ENCODE measurements at regions not wholly inside any gene's neighbourhood (a gene's known extent, or its start where the extent isn't known, plus 50 kb on each side); places are given as distances from the start of the nearest gene placed in this dataset.
A peak's percentile ranks its signal among the peaks of the same experiment; 100 is the strongest.

DNA sequence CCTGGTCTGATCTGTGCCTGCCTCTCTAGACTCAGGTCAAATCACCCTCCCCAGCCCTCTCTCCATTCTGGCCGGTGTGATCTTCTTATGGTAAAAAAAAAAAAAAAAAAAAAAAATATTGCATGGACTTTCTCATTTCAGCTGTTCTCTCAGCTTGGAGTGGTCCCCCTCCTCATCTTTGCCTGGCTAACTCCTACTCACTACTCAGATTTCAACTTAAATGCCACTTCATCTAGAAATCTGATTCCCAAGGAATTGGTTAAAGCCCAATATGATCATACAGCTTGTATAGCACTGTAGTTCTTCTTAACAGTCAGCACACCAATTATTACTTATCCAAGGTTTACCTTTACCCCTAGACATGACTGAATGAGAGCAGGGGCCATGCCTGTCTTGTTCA lies 105.9 kb upstream of the CARMIL1 start:
- TF ChIP-seq ZBTB7A (IDR thresholded peaks at IDR 0.05; ENCODE audit: low read depth) (no peak), CEBPB (IDR thresholded peaks at IDR 0.05) (no peak)

GRCh38 chr6:25173951-25174474 lies 105.2 kb upstream of the CARMIL1 start:
- TF ChIP-seq FOXM1 (IDR thresholded peaks at IDR 0.05; ENCODE audit: borderline replicate concordance, low read depth), result peak; percentile 58; the same call in 1 of the 2 replicates
- peak; percentile 75; the same call in 1 of the 2 replicates for TF ChIP-seq TEAD4 (IDR thresholded peaks at IDR 0.05)
- TF ChIP-seq NFIC (IDR thresholded peaks at IDR 0.05), result peak; percentile 50; the same call in 1 of the 2 replicates
- TF ChIP-seq TAF1 (IDR thresholded peaks at IDR 0.05; ENCODE audit: low read depth), result no peak
- TF ChIP-seq RAD21 (IDR thresholded peaks at IDR 0.05; ENCODE audit: low read depth), result no peak
- peak; percentile 78 for TF ChIP-seq EP300 (IDR thresholded peaks at IDR 0.05; ENCODE audit: borderline replicate concordance)
- TF ChIP-seq CEBPB (IDR thresholded peaks at IDR 0.05), result peak; percentile 96
- TF ChIP-seq TCF12 (IDR thresholded peaks at IDR 0.05; ENCODE audit: low read depth), result 0 out of 2 replicates have a peak, but pooled peaks have one; percentile 51

DNA sequence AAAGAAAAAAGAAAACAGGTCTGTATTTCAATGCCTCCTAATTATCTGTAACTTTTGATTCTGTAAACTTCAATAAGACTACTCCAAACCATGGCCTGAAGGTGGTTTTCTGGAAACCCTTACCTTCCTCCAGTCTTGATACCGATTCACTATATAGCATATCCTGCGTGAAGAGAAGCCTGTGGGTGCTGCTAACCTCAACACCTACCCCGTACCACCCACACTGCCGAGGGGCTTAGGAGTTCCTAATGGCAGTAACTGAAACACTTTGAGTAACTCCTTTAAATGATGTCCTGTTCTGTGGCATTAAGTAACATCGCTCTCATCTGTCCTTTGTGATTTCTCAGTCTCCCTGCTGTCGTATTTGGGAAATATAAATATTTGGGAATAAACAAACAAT lies 104.5 kb upstream of the CARMIL1 start:
- TF ChIP-seq EGR1 (IDR thresholded peaks at IDR 0.05), result no peak
- no peak for TF ChIP-seq ZBTB7A (IDR thresholded peaks at IDR 0.05; ENCODE audit: low read depth)
- TF ChIP-seq, protein P1, sequence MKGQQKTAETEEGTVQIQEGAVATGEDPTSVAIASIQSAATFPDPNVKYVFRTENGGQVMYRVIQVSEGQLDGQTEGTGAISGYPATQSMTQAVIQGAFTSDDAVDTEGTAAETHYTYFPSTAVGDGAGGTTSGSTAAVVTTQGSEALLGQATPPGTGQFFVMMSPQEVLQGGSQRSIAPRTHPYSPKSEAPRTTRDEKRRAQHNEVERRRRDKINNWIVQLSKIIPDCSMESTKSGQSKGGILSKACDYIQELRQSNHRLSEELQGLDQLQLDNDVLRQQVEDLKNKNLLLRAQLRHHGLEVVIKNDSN (IDR thresholded peaks at IDR 0.05), result no peak
- no peak for TF ChIP-seq MAX (IDR thresholded peaks at IDR 0.05)
- no peak for TF ChIP-seq NFIC (IDR thresholded peaks at IDR 0.05)
- TF ChIP-seq TAF1 (IDR thresholded peaks at IDR 0.05; ENCODE audit: low read depth), result no peak
- TF ChIP-seq, protein P2, sequence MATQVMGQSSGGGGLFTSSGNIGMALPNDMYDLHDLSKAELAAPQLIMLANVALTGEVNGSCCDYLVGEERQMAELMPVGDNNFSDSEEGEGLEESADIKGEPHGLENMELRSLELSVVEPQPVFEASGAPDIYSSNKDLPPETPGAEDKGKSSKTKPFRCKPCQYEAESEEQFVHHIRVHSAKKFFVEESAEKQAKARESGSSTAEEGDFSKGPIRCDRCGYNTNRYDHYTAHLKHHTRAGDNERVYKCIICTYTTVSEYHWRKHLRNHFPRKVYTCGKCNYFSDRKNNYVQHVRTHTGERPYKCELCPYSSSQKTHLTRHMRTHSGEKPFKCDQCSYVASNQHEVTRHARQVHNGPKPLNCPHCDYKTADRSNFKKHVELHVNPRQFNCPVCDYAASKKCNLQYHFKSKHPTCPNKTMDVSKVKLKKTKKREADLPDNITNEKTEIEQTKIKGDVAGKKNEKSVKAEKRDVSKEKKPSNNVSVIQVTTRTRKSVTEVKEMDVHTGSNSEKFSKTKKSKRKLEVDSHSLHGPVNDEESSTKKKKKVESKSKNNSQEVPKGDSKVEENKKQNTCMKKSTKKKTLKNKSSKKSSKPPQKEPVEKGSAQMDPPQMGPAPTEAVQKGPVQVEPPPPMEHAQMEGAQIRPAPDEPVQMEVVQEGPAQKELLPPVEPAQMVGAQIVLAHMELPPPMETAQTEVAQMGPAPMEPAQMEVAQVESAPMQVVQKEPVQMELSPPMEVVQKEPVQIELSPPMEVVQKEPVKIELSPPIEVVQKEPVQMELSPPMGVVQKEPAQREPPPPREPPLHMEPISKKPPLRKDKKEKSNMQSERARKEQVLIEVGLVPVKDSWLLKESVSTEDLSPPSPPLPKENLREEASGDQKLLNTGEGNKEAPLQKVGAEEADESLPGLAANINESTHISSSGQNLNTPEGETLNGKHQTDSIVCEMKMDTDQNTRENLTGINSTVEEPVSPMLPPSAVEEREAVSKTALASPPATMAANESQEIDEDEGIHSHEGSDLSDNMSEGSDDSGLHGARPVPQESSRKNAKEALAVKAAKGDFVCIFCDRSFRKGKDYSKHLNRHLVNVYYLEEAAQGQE (IDR thresholded peaks at IDR 0.05; ENCODE audit: low read depth), result no peak
- no peak for TF ChIP-seq TEAD4 (IDR thresholded peaks at IDR 0.05)
- no peak for TF ChIP-seq TCF12 (IDR thresholded peaks at IDR 0.05; ENCODE audit: low read depth)
- no peak for TF ChIP-seq EP300 (IDR thresholded peaks at IDR 0.05; ENCODE audit: borderline replicate concordance)
- no peak for TF ChIP-seq CEBPB (IDR thresholded peaks at IDR 0.05)

DNA sequence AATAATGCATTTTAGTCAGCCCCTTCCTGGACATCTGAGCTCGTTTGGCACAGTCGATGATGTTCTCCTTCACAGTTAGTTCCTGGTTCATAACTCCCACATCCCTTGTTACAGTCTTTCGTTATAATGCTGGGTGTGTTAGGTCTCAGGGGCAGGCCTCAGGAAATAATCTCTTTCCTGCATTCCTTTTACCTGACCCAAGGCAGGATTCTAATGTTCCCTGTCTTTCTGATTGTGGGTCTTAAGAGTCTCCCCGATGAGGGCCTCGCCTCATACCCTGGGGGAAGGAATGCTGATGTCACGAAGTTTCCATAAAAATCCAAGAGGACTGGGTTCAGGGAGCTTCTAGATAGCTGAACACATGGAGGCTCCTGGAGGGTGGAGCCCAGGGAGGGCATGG lies 104.0 kb upstream of the CARMIL1 start:
- TF ChIP-seq YY1 (IDR thresholded peaks at IDR 0.05; ENCODE audit: low read depth), result no peak
- peak; percentile 10; the same call in 1 of the 2 replicates for TF ChIP-seq EP300 (IDR thresholded peaks at IDR 0.05; ENCODE audit: borderline replicate concordance)

- TF ChIP-seq CEBPB (IDR thresholded peaks at IDR 0.05) (no peak), TEAD4 (IDR thresholded peaks at IDR 0.05) (no peak), NFIC (IDR thresholded peaks at IDR 0.05) (no peak), TCF12 (IDR thresholded peaks at IDR 0.05; ENCODE audit: low read depth) (no peak), ZBTB7A (IDR thresholded peaks at IDR 0.05; ENCODE audit: low read depth) (no peak), EP300 (IDR thresholded peaks at IDR 0.05; ENCODE audit: borderline replicate concordance) (no peak), TAF1 (IDR thresholded peaks at IDR 0.05; ENCODE audit: low read depth) (no peak), YY1 (IDR thresholded peaks at IDR 0.05; ENCODE audit: low read depth) (no peak), CREB1 (IDR thresholded peaks at IDR 0.05; ENCODE audit: low read depth) (no peak), MAX (IDR thresholded peaks at IDR 0.05) (no peak)
- TF ChIP-seq, protein P1 (IDR thresholded peaks at IDR 0.05), result no peak
- TF ChIP-seq, protein P2 (IDR thresholded peaks at IDR 0.05; ENCODE audit: low read depth), result no peak
Observed at GRCh38 chr6:25175681-25176080, 103.5 kb upstream of the CARMIL1 start.

- TF ChIP-seq RAD21 (IDR thresholded peaks at IDR 0.05; ENCODE audit: low read depth) (no peak), NFIC (IDR thresholded peaks at IDR 0.05) (no peak), TEAD4 (IDR thresholded peaks at IDR 0.05) (no peak), TCF12 (IDR thresholded peaks at IDR 0.05; ENCODE audit: low read depth) (no peak), FOXM1 (IDR thresholded peaks at IDR 0.05; ENCODE audit: borderline replicate concordance, low read depth) (no peak), EP300 (IDR thresholded peaks at IDR 0.05; ENCODE audit: borderline replicate concordance) (no peak), CEBPB (IDR thresholded peaks at IDR 0.05) (no peak), ZBTB7A (IDR thresholded peaks at IDR 0.05; ENCODE audit: low read depth) (no peak), EGR1 (IDR thresholded peaks at IDR 0.05) (no peak), MAX (IDR thresholded peaks at IDR 0.05) (no peak), YY1 (IDR thresholded peaks at IDR 0.05; ENCODE audit: low read depth) (no peak), TAF1 (IDR thresholded peaks at IDR 0.05; ENCODE audit: low read depth) (no peak), CREB1 (IDR thresholded peaks at IDR 0.05; ENCODE audit: low read depth) (no peak)
- TF ChIP-seq, protein P2 (IDR thresholded peaks at IDR 0.05; ENCODE audit: low read depth), result no peak
- TF ChIP-seq, protein P1 (IDR thresholded peaks at IDR 0.05), result no peak
Observed at GRCh38 chr6:25176466-25176865, 102.7 kb upstream of the CARMIL1 start.
